GM21723 (cell line): ENCODE measurements at regions not wholly inside any gene's neighbourhood (a gene's known extent, or its start where the extent isn't known, plus 50 kb on each side); places are given as distances from the start of the nearest gene placed in this dataset.
"Not testable (repeated sequence)": the region's sequence is repeated elsewhere in the genome, so short reads cannot be mapped to it uniquely, and the experiment has no call there.

Source experiments
- ATAC-seq: cut with Tn5 transposase; IDR thresholded peaks from one replicate; pipeline ENCODE4 v1.9.1; 2021; ENCODE audit warnings: mild to moderate bottlenecking, moderate library complexity; ENCODE audit not compliant: unreplicated experiment

GRCh38 chr10:43843321-43844101, 194.8 kb upstream of the ZNF32 start:
- no peak for ATAC-seq

GRCh38 chr10:43842496-43842895, 193.8 kb upstream of the ZNF32 start:
- ATAC-seq, result no peak

DNA sequence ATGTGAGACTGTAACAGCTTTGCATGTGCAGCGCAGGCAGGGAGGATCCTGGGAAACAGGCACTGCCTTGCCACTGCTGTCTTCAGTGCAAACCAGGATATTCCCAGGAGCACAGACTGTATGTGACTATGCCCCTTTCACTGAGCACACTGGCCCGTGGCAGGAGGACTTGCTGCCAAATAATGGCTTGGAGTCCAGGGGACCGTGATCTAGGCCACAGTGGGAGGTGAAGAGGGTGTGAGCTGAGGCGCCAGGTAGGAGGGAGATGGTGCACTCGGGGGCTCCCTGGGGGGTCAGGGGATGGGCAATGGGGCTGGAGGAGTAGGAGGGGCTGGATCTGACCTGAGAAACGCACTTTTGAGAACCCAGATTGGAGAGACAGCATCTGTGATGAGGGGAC, 193.4 kb upstream of the ZNF32 start:
- no peak for ATAC-seq

- ATAC-seq, result no peak
These were observed 191.3 kb upstream of the ZNF32 start for GRCh38 chr10:43839973-43840372.

- ATAC-seq, result not testable (repeated sequence)
These were observed 186.1 kb upstream of the ZNF32 start for GRCh38 chr10:43834751-43835150.

- ATAC-seq, result no peak
These were observed 179.2 kb upstream of the ZNF32 start for GRCh38 chr10:43827853-43828252.

DNA sequence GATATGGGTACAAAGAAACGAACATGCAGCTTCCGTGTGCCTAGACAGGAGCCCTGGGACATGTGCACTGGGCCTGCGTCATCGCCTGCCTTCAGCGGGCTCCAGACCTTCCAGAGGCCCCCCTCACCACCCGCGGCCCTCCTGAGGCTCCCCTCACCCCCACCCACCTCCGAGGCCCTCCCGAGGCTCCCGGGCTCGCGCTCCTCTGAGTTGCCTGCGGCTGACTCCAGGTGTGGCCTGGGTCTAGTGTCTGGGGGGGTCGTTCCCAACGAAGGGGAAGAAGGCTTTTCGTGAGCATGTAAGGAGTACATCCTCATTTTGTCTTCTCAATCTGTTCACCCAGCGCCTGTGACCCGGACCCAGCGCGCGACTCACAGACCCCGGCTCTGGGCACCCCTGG, 177.3 kb upstream of the ZNF32 start:
- ATAC-seq, result no peak

DNA sequence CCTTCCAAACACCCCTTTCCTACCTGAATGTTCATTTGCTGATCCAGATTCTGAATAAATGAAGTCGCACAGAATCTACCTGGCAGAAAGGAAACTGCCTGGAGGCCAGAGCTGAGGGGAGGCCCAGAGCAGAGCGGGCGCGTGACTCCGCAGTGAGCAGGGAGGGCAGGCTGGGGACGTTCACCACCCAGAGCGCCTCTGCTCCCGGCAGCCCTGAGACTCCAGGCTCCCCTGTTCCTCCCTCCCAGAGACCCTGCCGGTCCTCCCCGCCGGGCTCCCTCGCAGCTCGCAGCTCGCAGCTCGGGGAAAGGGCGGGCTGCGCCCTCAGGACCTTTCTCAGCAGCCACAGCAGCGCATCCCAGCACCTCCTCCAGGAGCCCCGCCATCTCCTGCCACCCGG, 176.7 kb upstream of the ZNF32 start:
- no peak for ATAC-seq

- ATAC-seq, result no peak
These were observed 176.3 kb upstream of the ZNF32 start for GRCh38 chr10:43824934-43825333.

DNA sequence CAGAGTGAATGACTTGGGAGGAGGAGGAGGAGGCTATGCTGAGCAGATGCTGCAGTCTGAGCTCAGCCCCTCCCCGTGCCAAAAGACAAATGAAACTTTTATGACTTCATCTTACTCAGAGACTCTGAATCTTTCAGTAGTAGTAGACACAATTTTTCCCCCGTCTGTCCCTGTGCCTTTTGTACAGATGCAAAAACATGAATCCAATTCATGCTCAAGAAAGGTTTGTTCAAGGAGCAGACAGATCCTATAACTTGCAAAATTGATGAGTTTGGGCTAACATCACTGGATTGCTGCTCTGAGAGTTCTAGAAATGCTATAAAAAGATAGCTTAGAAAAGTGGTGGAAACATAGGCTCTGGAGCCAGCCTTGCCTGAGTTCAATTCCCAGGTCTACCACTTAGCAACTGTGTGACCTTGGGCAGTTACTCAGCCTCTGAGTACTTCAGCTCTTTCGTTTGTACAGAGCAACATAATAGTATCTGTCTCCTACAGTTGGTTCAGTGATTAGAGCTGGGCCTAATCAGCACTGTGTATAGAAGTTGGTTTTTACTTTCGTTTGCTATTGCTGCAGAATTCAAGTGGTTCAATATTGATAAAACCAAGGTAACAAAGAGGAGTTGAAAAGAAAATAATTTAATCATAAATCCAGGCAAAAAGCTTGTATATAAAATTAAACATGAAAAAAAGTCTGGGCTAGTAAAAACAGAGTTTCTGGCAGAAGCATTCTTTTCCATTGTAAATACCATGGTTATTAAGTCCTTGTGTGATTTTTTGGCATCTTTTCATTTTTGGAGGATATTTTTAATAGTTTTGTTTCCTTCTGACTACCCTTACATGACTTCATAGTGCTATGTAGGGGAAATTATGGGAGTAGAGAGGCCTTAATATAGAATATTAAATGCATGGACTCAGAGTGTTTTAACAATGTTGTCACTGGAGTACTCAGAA, 174.2 kb upstream of the ZNF32 start:
- no peak for ATAC-seq

GRCh38 chr10:43821103-43821502, 172.4 kb upstream of the ZNF32 start:
- no peak for ATAC-seq

DNA sequence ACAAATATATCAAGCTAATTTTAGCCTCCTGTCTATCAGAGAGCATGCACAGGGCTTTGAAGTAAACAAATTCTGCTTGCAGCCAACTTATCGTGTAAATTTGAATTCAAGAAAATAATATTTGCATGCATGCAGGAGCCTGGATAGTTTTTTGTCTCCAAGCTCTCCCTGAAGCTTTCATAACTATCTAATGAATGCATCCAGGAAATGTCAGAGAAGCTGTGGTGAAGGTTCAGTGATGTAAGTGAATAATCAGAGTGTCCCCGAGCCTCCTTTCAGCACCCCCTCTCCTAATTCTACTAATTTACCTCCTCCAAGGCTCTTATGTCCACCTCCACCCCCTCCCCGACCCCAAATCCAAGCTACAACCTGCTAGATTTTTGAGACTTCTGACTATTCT, 172.0 kb upstream of the ZNF32 start:
- ATAC-seq, result no peak

- ATAC-seq, result no peak
These were observed 171.0 kb upstream of the ZNF32 start for GRCh38 chr10:43819464-43820230.

DNA sequence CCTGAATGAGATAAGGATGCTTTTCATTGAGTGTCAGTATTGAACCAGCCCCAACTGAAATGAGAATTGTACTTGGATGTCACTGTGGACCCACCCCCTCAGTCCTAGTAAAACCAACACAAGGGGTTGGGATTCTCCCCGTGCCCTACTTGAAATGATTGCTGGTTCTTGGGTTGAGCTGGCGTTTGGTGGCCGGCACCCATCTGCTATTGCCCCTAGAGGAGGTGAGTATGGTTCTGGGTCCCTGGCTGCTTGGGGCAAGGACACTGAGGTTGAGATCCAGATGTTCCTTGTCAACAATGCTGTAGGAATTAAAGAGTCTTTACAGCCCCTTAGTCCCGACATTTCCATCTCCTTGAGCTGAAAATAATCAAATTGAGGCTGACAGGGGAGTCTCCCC, 170.0 kb upstream of the ZNF32 start:
- no peak for ATAC-seq

DNA sequence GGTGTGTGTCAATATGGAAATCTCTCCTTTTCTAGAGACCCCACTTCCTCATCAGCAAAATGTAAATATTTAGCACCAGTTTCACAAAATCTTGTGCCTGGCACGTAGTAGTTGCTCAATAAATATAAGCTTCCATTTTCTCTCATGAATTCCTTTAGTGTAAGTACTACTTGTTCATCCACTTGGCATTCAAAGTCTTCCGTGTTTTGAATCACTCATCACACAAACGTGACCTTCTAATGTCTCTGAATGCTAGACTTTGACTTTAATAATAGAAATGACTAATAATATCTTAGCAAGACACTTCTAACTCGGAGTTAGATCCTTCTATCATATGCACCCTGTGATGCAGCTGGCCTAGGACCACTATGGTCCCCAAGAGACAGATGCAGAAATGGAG, 168.7 kb upstream of the ZNF32 start:
- no peak for ATAC-seq

DNA sequence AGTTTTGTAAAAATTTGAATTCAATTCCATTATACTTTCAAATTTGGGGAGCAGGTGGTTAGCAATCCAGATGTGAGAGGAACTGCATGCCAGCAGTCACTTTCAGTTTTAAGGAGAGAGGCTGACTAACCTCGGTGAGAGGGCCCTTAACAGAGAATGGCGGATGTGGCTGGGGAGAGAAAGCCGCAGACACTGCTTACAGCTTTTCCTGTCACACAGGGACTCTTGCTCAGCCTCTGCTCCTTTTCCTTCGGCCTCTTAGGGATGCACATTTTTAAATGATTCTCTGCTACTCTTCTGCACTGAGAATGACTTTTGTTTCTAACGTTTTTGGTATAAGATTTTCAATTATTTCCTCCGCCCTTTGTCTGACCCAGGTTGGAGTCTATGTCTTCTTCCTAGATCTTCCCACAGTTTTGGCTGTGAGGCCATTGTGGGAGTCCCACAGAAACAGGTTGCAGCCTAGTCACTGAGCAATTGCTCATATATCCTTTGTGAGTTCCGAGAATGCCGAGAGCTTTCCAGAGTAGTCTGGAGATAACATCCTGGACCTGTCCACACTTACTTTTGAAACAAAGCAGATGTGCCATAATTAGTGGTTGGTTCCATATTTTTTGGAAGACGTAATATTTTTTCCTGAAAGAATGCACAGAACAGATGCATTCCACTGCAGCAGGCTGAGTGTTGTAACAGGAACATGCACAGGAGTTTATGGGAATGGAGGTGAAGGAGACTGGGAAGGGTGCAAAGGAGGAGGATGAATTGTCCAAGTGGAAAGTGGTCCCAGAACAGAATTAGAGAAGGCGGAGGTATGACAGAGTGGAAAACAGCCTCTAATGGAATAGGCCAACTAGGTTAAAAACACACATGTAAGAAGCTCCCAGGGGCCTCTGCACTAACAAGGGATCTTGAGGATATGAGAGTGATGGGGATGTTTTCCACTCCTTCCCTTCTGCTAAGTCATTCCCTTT, 168.0 kb upstream of the ZNF32 start:
- peak; percentile 98 for ATAC-seq

DNA sequence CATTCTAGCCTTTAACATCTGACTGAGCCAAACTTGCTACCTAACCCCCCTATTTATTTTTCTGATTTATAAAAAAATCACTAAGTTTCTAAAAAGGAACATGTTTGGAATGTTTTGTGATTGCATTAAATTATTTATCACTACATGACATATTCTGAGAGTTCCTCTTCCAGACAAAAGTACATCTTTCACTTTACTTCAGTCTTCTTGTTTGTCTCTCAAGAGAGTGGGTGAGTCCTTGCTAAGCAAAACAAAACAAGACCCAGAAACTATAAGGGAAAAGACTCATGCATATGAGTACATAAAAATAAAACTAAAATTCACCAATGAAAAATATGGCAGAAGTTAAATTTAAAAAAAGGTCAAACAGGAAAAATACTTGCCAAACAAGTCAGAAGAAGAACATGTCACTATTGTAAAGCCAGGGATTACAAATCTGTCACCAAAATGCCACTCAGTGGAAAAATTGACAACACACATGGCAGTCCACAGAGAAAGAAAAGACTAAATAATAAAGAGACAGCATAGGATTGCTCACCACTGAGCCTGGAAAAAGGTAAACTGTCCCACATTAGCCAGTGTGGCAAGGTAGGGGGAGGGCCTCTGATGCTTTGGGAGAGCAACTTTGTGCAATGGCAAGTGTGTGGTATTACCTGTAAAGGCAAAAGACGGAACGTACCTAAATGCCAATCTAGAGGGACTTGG, 166.7 kb upstream of the ZNF32 start:
- no peak for ATAC-seq

- no peak for ATAC-seq
These were observed 166.0 kb upstream of the ZNF32 start for GRCh38 chr10:43814663-43815062.

DNA sequence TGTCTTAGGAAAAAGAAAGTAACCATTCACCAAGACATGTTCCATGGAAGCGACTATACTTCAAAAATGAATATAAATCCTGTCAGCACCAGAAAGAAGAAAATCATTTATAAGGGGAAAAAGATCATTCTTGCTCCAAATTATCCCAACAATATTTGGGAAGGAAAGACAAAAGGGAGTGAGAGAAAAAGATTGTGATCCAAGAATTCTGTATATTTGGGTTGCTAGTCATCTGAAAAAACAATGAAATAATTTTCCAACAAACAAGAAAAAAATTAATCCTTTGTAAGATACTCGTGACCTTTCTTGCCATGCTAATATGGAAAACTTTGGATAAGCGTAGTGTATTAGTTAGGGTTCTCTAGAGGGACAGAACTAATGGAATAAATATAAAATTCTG, 163.2 kb upstream of the ZNF32 start:
- no peak for ATAC-seq
